GM06990 (cell line): ENCODE measurements at regions not wholly inside any gene's neighbourhood (a gene's known extent, or its start where the extent isn't known, plus 50 kb on each side); places are given as distances from the start of the nearest gene placed in this dataset.

ENCODE experiments used
- DNase-seq: peaks from one replicate; pipeline ENCODE4 v3.0.0-alpha.2; 2011; ENCODE audit not compliant: insufficient read length; ENCODE audit errors: extremely low read depth
- H3K27me3 ChIP-seq: replicated peaks from 2 replicates; pipeline ENCODE4 v1.6.0; 2011; ENCODE audit warnings: low read length; ENCODE audit not compliant: control insufficient read depth, insufficient read depth
- H3K36me3 ChIP-seq: 2 replicates; pipeline ENCODE4 v1.5.1; 2011; ENCODE audit warnings: low read length; ENCODE audit not compliant: control insufficient read depth, insufficient read depth
- H3K4me3 ChIP-seq: replicated peaks from 2 replicates; pipeline ENCODE4 v1.5.1; 2011; ENCODE audit warnings: low read depth, mild to moderate bottlenecking, control low read depth, low read length
- TF ChIP-seq, protein P1 (sequence below): IDR thresholded peaks from 2 replicates; pipeline ENCODE4 v1.5.1; 2011; ENCODE audit warnings: low read length, control low read depth, mild to moderate bottlenecking, inconsistent platforms; ENCODE audit not compliant: insufficient read depth, poor library complexity, severe bottlenecking

DNA sequence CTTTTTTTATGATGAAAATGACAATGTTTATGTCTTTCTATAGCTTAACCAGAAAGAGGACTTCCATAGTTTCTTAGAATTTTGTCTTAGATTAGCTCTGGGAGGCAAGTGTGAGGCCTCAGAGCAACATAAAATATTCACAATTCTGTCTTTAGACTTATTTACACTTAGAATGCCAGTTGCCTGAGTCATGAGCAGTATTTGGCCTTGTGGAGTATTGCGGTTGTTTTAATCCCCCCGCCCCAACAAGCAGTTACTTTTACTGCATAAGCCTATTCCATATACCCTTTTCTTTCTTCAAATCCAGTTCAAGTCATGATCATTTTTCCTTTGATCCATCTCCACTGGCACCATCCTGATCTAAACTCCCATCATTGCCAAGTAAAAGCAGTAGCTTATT, 198.0 kb upstream of the EGFLAM start:
- TF ChIP-seq, protein P1, sequence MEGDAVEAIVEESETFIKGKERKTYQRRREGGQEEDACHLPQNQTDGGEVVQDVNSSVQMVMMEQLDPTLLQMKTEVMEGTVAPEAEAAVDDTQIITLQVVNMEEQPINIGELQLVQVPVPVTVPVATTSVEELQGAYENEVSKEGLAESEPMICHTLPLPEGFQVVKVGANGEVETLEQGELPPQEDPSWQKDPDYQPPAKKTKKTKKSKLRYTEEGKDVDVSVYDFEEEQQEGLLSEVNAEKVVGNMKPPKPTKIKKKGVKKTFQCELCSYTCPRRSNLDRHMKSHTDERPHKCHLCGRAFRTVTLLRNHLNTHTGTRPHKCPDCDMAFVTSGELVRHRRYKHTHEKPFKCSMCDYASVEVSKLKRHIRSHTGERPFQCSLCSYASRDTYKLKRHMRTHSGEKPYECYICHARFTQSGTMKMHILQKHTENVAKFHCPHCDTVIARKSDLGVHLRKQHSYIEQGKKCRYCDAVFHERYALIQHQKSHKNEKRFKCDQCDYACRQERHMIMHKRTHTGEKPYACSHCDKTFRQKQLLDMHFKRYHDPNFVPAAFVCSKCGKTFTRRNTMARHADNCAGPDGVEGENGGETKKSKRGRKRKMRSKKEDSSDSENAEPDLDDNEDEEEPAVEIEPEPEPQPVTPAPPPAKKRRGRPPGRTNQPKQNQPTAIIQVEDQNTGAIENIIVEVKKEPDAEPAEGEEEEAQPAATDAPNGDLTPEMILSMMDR: no peak
- Histone ChIP-seq H3K36me3 (no peaks in the 10 kb centered on the region), H3K27me3 (no peaks in the 10 kb centered on the region), H3K4me3 (no peak overlapping the region)
- no peak for DNase-seq

DNA sequence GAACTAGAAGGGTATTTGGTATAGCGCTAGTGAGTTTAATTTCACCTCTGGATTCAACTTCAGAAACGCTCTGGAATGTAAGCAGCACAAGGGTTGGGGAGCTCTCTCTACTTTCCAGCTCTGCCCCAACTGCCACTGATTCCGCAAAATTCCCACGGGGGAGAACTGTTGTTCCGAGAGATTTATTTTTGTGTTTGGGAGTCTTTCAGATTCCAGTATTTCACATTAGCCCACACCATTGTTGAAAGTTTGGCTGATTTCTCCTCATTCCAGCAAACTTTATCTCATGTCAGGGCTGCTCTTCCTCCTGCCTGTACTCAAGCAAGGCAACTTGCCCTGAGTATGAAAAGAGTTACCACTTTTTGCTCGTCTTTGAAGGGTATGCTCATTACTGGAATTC, 198.5 kb upstream of the EGFLAM start:
- no peak overlapping the region for H3K4me3 ChIP-seq

DNA sequence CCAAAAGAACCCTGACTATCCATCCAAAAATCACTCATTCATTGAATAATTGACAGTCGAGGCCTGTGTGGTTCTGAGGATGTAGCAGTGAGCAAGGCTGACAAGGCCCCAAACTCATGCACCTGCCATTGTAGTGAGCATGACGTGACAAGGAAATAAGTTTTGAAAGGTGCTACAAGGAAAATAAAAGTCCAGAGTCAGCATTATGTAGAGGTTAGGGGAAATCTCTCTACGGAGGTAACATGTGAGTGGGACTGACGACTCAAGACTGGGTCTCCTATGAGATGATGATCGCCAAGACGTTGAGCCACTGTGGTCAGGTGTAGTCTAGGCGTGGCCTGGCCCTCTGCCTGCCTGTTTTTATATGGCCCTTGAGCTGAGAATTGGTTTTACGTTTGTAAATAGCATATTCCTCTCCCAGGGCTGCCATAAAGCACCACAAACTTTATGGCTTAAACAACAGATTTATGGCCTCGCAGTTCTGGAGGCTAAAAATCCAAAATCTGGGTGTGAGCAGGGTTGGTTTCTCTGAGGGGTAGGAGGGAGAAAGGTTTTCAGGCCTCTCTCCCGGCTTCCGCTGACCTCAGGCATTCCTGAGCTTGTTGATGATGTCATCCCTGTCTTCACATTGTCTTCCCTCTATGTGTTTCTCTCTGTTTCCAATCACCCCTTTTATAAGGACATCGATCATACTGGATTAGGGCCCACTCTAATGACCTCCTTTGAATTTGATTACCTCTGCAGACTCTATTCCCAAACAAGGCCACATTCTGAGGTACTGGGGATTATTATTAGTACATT, 206.4 kb upstream of the EGFLAM start:
- no peak overlapping the region for H3K4me3 ChIP-seq
- H3K36me3 ChIP-seq: no peaks in the 10 kb centered on the region
- DNase-seq: no peak
- TF ChIP-seq, protein P1: no peak
- H3K27me3 ChIP-seq: no peaks in the 10 kb centered on the region; the same call in 1 of the 2 replicates

More for the DNA sequence above, 198.5 kb upstream of the EGFLAM start:
- TF ChIP-seq, protein P1: no peak
- no peak for DNase-seq
- no peaks in the 10 kb centered on the region for H3K36me3 ChIP-seq
- H3K27me3 ChIP-seq: no peaks in the 10 kb centered on the region

DNA sequence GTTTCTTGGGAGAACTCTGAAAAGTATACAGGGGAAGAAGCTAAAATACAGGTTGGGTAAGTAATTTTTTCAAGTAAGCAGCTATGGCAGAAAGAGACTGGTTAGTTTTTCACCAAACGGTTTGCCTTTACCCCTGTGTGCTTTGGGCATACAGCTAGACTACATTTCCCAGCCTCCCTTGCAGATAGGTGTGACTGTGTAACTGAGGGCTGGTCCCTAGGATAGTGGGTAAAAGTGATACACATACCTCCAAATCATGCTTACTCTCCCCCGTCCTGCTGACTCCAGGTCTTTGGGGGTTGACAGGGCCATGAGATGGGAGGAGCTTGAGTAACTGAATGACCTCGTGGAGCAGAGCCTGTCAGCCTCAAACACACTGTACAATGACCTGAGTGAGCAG, 208.6 kb upstream of the GDNF start:
- H3K36me3 ChIP-seq: no peaks in the 10 kb centered on the region
- H3K4me3 ChIP-seq: no peak overlapping the region
- TF ChIP-seq, protein P1: no peak
- H3K27me3 ChIP-seq: no peaks in the 10 kb centered on the region
- DNase-seq: no peak

DNA sequence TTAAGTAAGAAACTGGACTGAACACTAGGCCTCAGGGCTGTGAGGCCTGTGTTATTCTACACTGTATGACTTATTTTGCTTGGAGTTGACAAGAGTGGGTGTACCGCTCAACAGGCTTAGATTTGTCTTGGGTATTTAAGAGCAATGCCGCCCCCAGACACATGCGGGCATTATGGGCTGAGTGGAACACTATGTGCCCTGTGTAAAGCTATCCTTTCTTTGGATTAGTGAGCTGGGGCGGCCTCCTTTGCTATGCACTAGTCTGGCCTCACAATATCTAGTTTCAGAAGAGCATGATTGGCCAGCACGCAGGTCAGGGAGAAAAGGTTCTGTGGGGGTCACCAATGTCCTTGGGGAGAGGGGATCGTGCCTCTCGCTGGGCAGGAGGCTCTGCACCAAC, 206.3 kb upstream of the GDNF start:
- DNase-seq: no peak
- H3K36me3 ChIP-seq: no peaks in the 10 kb centered on the region
- TF ChIP-seq, protein P1: no peak
- no peaks in the 10 kb centered on the region for H3K27me3 ChIP-seq
- no peak overlapping the region for H3K4me3 ChIP-seq

DNA sequence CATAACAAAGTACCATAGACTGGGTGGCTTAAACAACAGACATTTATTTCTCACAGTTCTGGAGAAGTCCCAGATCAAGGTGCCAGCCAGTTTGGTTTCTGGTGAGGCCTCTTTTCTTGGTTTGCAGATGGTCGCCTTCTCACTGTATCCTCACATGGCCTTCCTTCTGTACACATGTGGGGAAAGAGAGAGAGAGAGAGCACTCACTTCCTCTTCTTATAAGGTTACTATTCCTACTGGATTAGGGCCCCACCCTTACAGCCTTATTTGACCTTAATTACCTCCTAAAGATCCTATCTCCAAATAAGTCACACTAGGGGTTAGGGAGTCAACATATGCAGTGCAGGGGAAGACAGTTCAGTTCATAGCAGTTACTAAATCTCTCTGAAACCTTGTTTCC, 205.6 kb upstream of the GDNF start:
- H3K36me3 ChIP-seq: no peaks in the 10 kb centered on the region
- H3K4me3 ChIP-seq: no peak overlapping the region
- H3K27me3 ChIP-seq: no peaks in the 10 kb centered on the region; the same call in 1 of the 2 replicates
- TF ChIP-seq, protein P1: no peak
- no peak for DNase-seq
